Activated T-helper 1 cell treated with anti-CD3 and anti-CD28 coated beads, Interleukin-2, amount 50 U/mL, for 16 hours (primary cell): ENCODE measurements at regions not wholly inside any gene's neighbourhood (a gene's known extent, or its start where the extent isn't known, plus 50 kb on each side); places are given as distances from the start of the nearest gene placed in this dataset.

Experiments
- DNase-seq, 2 donors: peaks; one replicate each; pipeline ENCODE4 v3.0.0-alpha.2; 2020; ENCODE audit warnings: low read depth in 1 of 2, low spot score in 1 of 2

GRCh38 chr9:71589612-71590011, 178.7 kb downstream of the CEMIP2 start:
- DNase-seq: no peak

GRCh38 chr9:71587576-71588362, 180.5 kb downstream of the CEMIP2 start:
- no peak for DNase-seq

- DNase-seq: no peak
Measured at GRCh38 chr9:71583792-71584191, 184.5 kb downstream of the CEMIP2 start.

GRCh38 chr9:71582347-71582746, 186.0 kb downstream of the CEMIP2 start:
- no peak for DNase-seq

- DNase-seq: no peak
Measured at GRCh38 chr9:71581101-71581500, 187.2 kb downstream of the CEMIP2 start.

GRCh38 chr9:71571186-71571585, 197.1 kb downstream of the CEMIP2 start:
- no peak for DNase-seq

- DNase-seq: no peak
Measured at GRCh38 chr9:71567890-71568289, 200.4 kb downstream of the CEMIP2 start.

GRCh38 chr9:71562140-71562539, 206.2 kb downstream of the CEMIP2 start:
- no peak for DNase-seq

GRCh38 chr9:71557310-71557709, 211.0 kb downstream of the CEMIP2 start:
- DNase-seq: no peak

- no peak for DNase-seq
Measured at GRCh38 chr9:71552480-71552879, 215.8 kb downstream of the CEMIP2 start.

- DNase-seq: no peak
Measured at GRCh38 chr9:71549023-71549422, 219.3 kb downstream of the CEMIP2 start.

GRCh38 chr9:71544464-71544863, 223.8 kb downstream of the CEMIP2 start:
- DNase-seq: no peak

- DNase-seq: no peak
Measured at GRCh38 chr9:71541436-71541835, 226.9 kb downstream of the CEMIP2 start.

- DNase-seq: no peak
Measured at GRCh38 chr9:71524996-71525580, 243.2 kb downstream of the CEMIP2 start.

GRCh38 chr9:71524516-71524915, 243.8 kb downstream of the CEMIP2 start:
- no peak for DNase-seq

- no peak for DNase-seq
Measured at GRCh38 chr9:71521132-71521531, 247.2 kb downstream of the CEMIP2 start.

- DNase-seq: no peak
Measured at GRCh38 chr9:71519098-71519696, 249.1 kb downstream of the CEMIP2 start.

- no peak for DNase-seq
Measured at GRCh38 chr9:71518045-71518827, 250.1 kb downstream of the CEMIP2 start.

- DNase-seq: no peak
Measured at GRCh38 chr9:71515626-71516025, 252.7 kb downstream of the CEMIP2 start.

GRCh38 chr9:71515107-71515506, 253.2 kb downstream of the CEMIP2 start:
- DNase-seq: no peak

- no peak for DNase-seq
Measured at GRCh38 chr9:71514344-71514975, 253.9 kb downstream of the CEMIP2 start.
